Natural killer cell (primary cell): ENCODE measurements at regions not wholly inside any gene's neighbourhood (a gene's known extent, or its start where the extent isn't known, plus 50 kb on each side); places are given as distances from the start of the nearest gene placed in this dataset.

Source experiments
- ATAC-seq, 3 donors: fragments of 150-1000 bp in 2 of 3; fragments of 200-7000 bp in 1 of 3; cut with Tn5 transposase; 1 replicate in 1 of 3; 2 replicates in 2 of 3; pipeline ENCODE4 v1.10.0; 2021; ENCODE audit warnings: mild to moderate bottlenecking in 2 of 3, moderate library complexity in 2 of 3
- DNase-seq, 2 donors: peaks; one replicate each; pipeline versions ENCODE4 v3.0.0 to v3.0.0-alpha.2; 2013 to 2021; ENCODE audit warnings: mixed read lengths in 1 of 2
- H3K27ac ChIP-seq: one replicate; pipeline ENCODE4 v1.5.1; 2013; ENCODE audit warnings: mild to moderate bottlenecking, low read length
- H3K27me3 ChIP-seq: one replicate; pipeline ENCODE4 v1.6.1; 2013; ENCODE audit warnings: low read length; ENCODE audit not compliant: control insufficient read depth, insufficient read depth
- H3K36me3 ChIP-seq: one replicate; pipeline ENCODE4 v1.6.1; 2013; ENCODE audit warnings: low read length; ENCODE audit not compliant: control insufficient read depth, insufficient read depth
- H3K4me1 ChIP-seq: one replicate; pipeline ENCODE4 v1.6.1; 2013; ENCODE audit warnings: low read length; ENCODE audit not compliant: control insufficient read depth, insufficient read depth
- H3K4me3 ChIP-seq: one replicate; pipeline ENCODE4 v1.5.1; 2013; ENCODE audit warnings: low read length
- H3K9me3 ChIP-seq: one replicate; pipeline ENCODE4 v1.6.1; 2013; ENCODE audit warnings: low read length; ENCODE audit not compliant: control insufficient read depth, insufficient read depth
- H3K27ac Mint-ChIP-seq, 2 donors: one replicate each; pipeline ENCODE4 v1.8.0; 2022; ENCODE audit warnings: mild to moderate bottlenecking in 2 of 2, mixed read lengths in 2 of 2, moderate library complexity in 1 of 2
- H3K27me3 Mint-ChIP-seq, 2 donors: one replicate each; pipeline ENCODE4 v1.8.0; 2022; ENCODE audit warnings: low read depth in 2 of 2, mixed read lengths in 2 of 2
- H3K36me3 Mint-ChIP-seq: one replicate; pipeline ENCODE4 v1.8.0; 2022; ENCODE audit warnings: mixed read lengths
- H3K4me1 Mint-ChIP-seq, 2 donors: one replicate each; pipeline ENCODE4 v1.8.0; 2022; ENCODE audit warnings: mixed read lengths in 2 of 2
- H3K4me3 Mint-ChIP-seq: one replicate; pipeline ENCODE4 v1.8.0; 2022; ENCODE audit warnings: mild to moderate bottlenecking, moderate library complexity, mixed read lengths
- H3K9me3 Mint-ChIP-seq, 2 donors: one replicate each; pipeline ENCODE4 v1.8.0; 2022; ENCODE audit warnings: mixed read lengths in 2 of 2
- WGBS: methylation state at CpG from one replicate; pipeline ENCODE4 v1.1.7; 2013; ENCODE audit warnings: missing lambda C conversion rate; ENCODE audit not compliant: insufficient coverage; 5-methylcytosine and 5-hydroxymethylcytosine counted together
- intact Hi-C: fragments of 100-400 bp; cut with micrococcal nuclease; formaldehyde crosslinking; loops from one replicate; pipeline ENCODE4 v1.14.2; 2022
- TF ChIP-seq, protein P1 (sequence below): fragments of 200-600 bp; IDR thresholded peaks from one replicate; pipeline ENCODE4 v1.8.0; 2022; ENCODE audit warnings: antibody characterized with exemption

DNA sequence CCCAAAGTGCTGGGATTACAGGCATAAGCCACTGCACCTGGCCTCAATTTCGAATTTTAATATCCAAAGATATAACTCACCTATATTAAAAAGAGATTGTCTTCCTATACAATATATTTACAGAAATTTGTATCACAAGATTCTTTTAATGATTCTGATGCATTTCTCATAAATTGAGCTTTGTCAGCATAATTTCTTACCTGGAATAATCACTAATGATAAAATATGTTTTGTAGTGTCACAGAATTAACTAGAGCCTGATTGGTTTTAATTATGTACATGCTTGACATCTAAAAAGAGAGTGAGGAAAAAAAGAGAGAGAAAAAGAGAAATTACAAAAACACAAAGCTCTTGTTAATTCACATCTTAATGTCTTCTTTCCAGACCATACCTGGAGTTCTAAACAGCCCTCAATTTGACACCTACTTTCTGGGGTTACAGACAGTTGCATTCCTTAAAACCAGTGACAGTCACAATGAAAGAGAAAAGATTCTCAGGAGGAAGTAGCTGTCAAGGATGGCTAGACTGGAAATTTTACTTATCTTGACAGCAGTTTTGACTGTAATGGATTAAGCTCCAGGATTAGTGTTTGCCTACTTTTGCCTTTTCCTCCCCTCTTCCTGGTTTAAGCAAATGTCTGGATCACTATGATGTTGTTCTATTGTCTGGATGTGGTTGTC, 214.4 kb downstream of the SPRY2 start:
- no peak overlapping the region for H3K27ac Mint-ChIP-seq
- H3K4me3 ChIP-seq: no peak overlapping the region

DNA sequence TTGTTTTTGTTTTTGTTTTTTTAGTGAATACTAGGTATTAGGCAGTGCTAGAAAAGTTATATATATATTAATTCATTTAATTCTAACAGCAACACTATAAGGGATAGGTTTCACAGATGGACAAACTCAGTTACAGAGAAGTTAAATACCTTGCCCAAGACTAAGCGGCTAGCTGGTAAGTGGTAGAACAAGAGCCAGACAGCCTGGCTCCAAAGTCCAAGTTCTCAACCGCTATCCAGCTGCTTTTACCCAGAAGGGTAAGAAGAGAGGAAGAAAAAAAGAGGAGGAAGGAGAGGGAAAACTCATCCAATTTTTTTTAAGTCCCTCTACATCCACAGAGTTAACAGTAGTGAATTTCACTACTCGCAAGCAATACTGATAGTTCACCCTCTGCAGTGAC, 217.0 kb downstream of the SPRY2 start:
- TF ChIP-seq, protein P1, sequence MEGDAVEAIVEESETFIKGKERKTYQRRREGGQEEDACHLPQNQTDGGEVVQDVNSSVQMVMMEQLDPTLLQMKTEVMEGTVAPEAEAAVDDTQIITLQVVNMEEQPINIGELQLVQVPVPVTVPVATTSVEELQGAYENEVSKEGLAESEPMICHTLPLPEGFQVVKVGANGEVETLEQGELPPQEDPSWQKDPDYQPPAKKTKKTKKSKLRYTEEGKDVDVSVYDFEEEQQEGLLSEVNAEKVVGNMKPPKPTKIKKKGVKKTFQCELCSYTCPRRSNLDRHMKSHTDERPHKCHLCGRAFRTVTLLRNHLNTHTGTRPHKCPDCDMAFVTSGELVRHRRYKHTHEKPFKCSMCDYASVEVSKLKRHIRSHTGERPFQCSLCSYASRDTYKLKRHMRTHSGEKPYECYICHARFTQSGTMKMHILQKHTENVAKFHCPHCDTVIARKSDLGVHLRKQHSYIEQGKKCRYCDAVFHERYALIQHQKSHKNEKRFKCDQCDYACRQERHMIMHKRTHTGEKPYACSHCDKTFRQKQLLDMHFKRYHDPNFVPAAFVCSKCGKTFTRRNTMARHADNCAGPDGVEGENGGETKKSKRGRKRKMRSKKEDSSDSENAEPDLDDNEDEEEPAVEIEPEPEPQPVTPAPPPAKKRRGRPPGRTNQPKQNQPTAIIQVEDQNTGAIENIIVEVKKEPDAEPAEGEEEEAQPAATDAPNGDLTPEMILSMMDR: no peak
- H3K36me3 ChIP-seq: no peaks in the 10 kb centered on the region
- Mint-ChIP-seq H3K4me3 (no peak overlapping the region), H3K9me3 (no peaks in the 10 kb centered on the region), H3K27me3 (peaks cover 0 to 10% of the 10 kb centered on the region in 2 donors), H3K4me1 (no peaks in the 10 kb centered on the region), H3K36me3 (no peaks in the 10 kb centered on the region), H3K27ac (no peak overlapping the region)
- no peaks in the 10 kb centered on the region for H3K9me3 ChIP-seq
- no peak for ATAC-seq
- 100% methylated on average over 2 of the region's 3 CpGs for WGBS
- DNase-seq: no peak
- H3K4me1 ChIP-seq: no peaks in the 10 kb centered on the region
- H3K27me3 ChIP-seq: no peaks in the 10 kb centered on the region
- H3K4me3 ChIP-seq: no peak overlapping the region
- intact Hi-C loops: no loop called here
- H3K27ac ChIP-seq: no peak overlapping the region

More for the DNA sequence above, 214.4 kb downstream of the SPRY2 start:
- no peak for DNase-seq
- ATAC-seq: no peak
- Histone ChIP-seq H3K9me3 (no peaks in the 10 kb centered on the region), H3K27me3 (no peaks in the 10 kb centered on the region), H3K4me1 (no peaks in the 10 kb centered on the region), H3K36me3 (no peaks in the 10 kb centered on the region), H3K27ac (no peak overlapping the region)
- Mint-ChIP-seq H3K36me3 (no peaks in the 10 kb centered on the region), H3K9me3 (no peaks in the 10 kb centered on the region), H3K4me1 (no peaks in the 10 kb centered on the region), H3K27me3 (peaks cover 0 to 10% of the 10 kb centered on the region in 2 donors), H3K4me3 (no peak overlapping the region)
- 56% methylated on average over 1 of the region's 1 CpG for WGBS
- TF ChIP-seq, protein P1: no peak
- intact Hi-C loops: no loop called here

DNA sequence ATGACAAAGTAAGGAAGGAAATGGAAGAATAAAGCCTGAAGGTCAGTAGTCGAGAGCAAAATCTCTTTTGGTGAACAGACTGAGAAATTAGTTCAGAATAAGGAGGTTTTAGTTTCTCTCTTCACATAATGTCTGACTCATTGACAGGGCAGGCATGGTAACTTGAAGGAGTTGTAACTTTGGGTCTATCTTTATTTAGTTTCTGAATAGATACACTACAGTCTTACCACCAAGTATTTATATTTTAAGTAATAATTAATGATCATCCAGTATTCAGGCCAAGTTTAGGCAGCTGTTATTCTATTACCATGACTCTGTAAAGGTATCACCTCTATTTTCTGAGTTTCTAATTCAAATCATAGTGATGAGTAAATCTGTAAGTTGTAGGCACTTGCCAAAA, 219.9 kb downstream of the SPRY2 start:
- no peaks in the 10 kb centered on the region for H3K27me3 Mint-ChIP-seq
- 55% methylated on average over 1 of the region's 1 CpG for WGBS
- TF ChIP-seq, protein P1: no peak
- no peaks in the 10 kb centered on the region for H3K36me3 Mint-ChIP-seq
- no peaks in the 10 kb centered on the region for H3K9me3 Mint-ChIP-seq
- H3K4me3 Mint-ChIP-seq: no peak overlapping the region
- H3K4me1 Mint-ChIP-seq: no peaks in the 10 kb centered on the region
- DNase-seq (no peak), ATAC-seq (no peak)
- Histone ChIP-seq H3K27me3 (no peaks in the 10 kb centered on the region), H3K9me3 (no peaks in the 10 kb centered on the region), H3K36me3 (no peaks in the 10 kb centered on the region), H3K27ac (no peak overlapping the region), H3K4me1 (no peaks in the 10 kb centered on the region), H3K4me3 (no peak overlapping the region)
- H3K27ac Mint-ChIP-seq: no peak overlapping the region
- intact Hi-C loops: no loop called here

DNA sequence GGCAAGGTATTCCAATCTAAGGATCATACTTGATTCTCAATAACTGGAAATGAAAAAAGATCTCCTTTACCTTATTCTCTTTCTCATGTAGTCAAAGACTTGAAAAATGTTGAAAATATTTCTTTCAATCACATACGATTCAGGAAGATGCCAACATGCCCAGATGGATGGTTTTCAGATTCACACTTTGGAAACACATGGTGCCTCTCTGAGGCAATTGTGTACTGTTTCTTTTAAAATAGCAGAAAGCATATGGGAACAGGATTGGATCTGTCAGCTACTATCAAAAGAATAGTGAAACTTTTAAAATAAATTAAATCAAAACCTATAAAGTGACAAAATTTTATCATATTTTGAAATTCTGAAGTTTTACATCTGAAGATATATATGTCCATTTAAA, 222.4 kb downstream of the SPRY2 start:
- TF ChIP-seq, protein P1: no peak
- Histone ChIP-seq H3K4me3 (no peak overlapping the region), H3K9me3 (no peaks in the 10 kb centered on the region), H3K4me1 (no peaks in the 10 kb centered on the region), H3K36me3 (no peaks in the 10 kb centered on the region), H3K27me3 (no peaks in the 10 kb centered on the region), H3K27ac (no peak overlapping the region)
- 85% methylated on average over 1 of the region's 1 CpG for WGBS
- H3K27me3 Mint-ChIP-seq: no peaks in the 10 kb centered on the region
- no peaks in the 10 kb centered on the region for H3K9me3 Mint-ChIP-seq
- no peak overlapping the region for H3K27ac Mint-ChIP-seq
- DNase-seq (no peak), ATAC-seq (no peak)
- intact Hi-C loops: no loop called here
- H3K4me3 Mint-ChIP-seq: no peak overlapping the region
- no peaks in the 10 kb centered on the region for H3K4me1 Mint-ChIP-seq
- H3K36me3 Mint-ChIP-seq: no peaks in the 10 kb centered on the region
